Gastrocnemius medialis (tissue), 4 donors: ENCODE measurements at regions not wholly inside any gene's neighbourhood (a gene's known extent, or its start where the extent isn't known, plus 50 kb on each side); places are given as distances from the start of the nearest gene placed in this dataset.

Experiments
- ATAC-seq, 2 donors: fragments of 150-250 bp; one replicate each; pipeline ENCODE4 v1.9.1; 2016
- DNase-seq, 2 donors: peaks; one replicate each; pipeline ENCODE4 v3.0.0-alpha.2; 2019
- H3K27ac ChIP-seq, 4 donors: fragments of 200-600 bp; sonication (generic); 1 replicate in 1 of 4; 2 replicates in 3 of 4; pipeline ENCODE4 v1.5.1; 2016 to 2018; ENCODE audit warnings: mild to moderate bottlenecking in 2 of 4, moderate library complexity in 1 of 4
- H3K27me3 ChIP-seq, 3 donors: fragments of 200-600 bp; sonication (generic) in 2 of 3; 1 replicate in 1 of 3; 2 replicates in 2 of 3; pipeline versions ENCODE4 v1.5.1 to v1.6.0; 2016 to 2019; ENCODE audit warnings: mild to moderate bottlenecking in 1 of 3, moderate library complexity in 1 of 3
- H3K36me3 ChIP-seq, 2 donors: fragments of 200-600 bp; sonication (generic) in 1 of 2; one replicate each; pipeline ENCODE4 v1.5.1; 2017 to 2018
- H3K4me1 ChIP-seq, 2 donors: fragments of 200-600 bp; sonication (generic) in 1 of 2; one replicate each; pipeline ENCODE4 v1.5.1; 2016 to 2017; ENCODE audit warnings: mild to moderate bottlenecking in 2 of 2
- H3K4me3 ChIP-seq, 4 donors: fragments of 200-600 bp; sonication (generic) in 3 of 4; 1 replicate in 1 of 4; 2 replicates in 3 of 4; pipeline ENCODE4 v1.5.1; 2016 to 2019; ENCODE audit warnings: mild to moderate bottlenecking in 2 of 4
- H3K9me3 ChIP-seq, 3 donors: fragments of 200-600 bp; sonication (generic) in 2 of 3; 1 replicate in 1 of 3; 2 replicates in 2 of 3; pipeline ENCODE4 v1.5.1; 2016 to 2019
- POLR2A ChIP-seq, 2 donors: fragments of 450-650 bp; IDR thresholded peaks; one replicate each; pipeline ENCODE4 v1.6.1; 2017; ENCODE audit warnings: antibody characterized with exemption in 2 of 2, mild to moderate bottlenecking in 2 of 2, moderate library complexity in 2 of 2
- in situ Hi-C, 4 donors: fragments of 200-750 bp; cut with MboI; loops; one replicate each; pipeline versions ENCODE4 v1.15.0 to v1.8.0; 2017; ENCODE audit warnings: low sequenced_read_pairs in 4 of 4
- intact Hi-C: fragments of 100-400 bp; cut with DNase I; formaldehyde crosslinking; loops from one replicate; pipeline ENCODE4 v1.15.1; 2023; ENCODE audit warnings: low total_unique reads
- TF ChIP-seq, protein P1 (sequence below), 5 experiments: fragments of 450-650 bp in 3 of 5; fragments of 200-600 bp in 2 of 5; sonication (generic) in 2 of 5; IDR thresholded peaks in 4 of 5; conservative IDR thresholded peaks in 1 of 5; 1 replicate in 4 of 5; 2 replicates in 1 of 5; pipeline ENCODE4 v1.5.1; 2016 to 2019; ENCODE audit warnings: antibody characterized with exemption in 5 of 5, mild to moderate bottlenecking in 3 of 5, moderate library complexity in 3 of 5

DNA sequence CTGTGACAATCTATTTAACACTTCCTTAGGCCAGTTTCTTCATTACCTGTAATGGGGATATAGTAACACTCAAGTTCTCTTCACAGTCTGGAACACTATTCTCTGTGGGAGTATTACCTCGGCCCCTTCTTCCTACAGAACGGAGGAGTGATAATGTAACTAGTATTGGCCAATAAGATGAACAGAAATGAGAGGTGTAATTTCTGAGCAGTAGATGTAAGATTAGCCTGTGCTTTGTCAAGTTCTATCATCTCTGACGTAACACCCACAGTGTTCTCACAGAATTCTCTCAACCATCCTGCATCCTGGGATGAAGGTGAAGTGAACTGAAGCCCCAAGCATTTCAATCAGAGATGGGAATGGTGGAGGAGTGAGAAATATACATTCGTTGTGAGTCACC, 65.2 kb upstream of the TOP3B start:
- no peak for ATAC-seq
- Histone ChIP-seq H3K9me3 (no peaks in the 10 kb centered on the region), H3K36me3 (no peaks in the 10 kb centered on the region), H3K4me3 (no peak overlapping the region), H3K27me3 (no peaks in the 10 kb centered on the region), H3K4me1 (no peaks in the 10 kb centered on the region), H3K27ac (no peak overlapping the region)
- TF ChIP-seq POLR2A (IDR thresholded peaks at IDR 0.05), result no peak
- intact Hi-C loops (no loop called here), in situ Hi-C loops (no loop called here)
- no peak for DNase-seq

DNA sequence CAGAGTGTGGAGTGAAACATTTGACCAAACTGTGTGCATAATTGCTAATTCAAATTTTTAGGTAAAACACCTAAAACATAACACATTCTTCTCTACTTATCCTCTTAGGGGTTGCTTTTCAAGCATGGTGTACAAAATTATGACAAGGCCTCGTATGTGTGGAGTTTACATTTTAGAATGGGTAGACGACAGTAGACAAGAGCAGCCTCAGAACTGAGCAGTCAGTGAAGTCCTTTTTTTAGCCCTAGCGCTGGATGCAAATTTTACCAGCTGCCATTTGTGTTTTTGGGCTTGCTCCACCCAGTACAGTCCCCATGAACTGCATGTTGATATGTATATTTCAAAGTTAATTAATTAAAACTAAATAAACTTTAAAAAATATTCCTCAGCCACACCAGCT, 64.7 kb upstream of the TOP3B start:
- H3K27me3 ChIP-seq, result no peaks in the 10 kb centered on the region
- no peaks in the 10 kb centered on the region for H3K9me3 ChIP-seq
- no peaks in the 10 kb centered on the region for H3K36me3 ChIP-seq
- H3K27ac ChIP-seq, result no peak overlapping the region
- no peak for DNase-seq
- ATAC-seq, result no peak
- H3K4me1 ChIP-seq, result no peaks in the 10 kb centered on the region
- in situ Hi-C loops, result no loop called here
- no peak for TF ChIP-seq POLR2A (IDR thresholded peaks at IDR 0.05)
- TF ChIP-seq, protein P1, sequence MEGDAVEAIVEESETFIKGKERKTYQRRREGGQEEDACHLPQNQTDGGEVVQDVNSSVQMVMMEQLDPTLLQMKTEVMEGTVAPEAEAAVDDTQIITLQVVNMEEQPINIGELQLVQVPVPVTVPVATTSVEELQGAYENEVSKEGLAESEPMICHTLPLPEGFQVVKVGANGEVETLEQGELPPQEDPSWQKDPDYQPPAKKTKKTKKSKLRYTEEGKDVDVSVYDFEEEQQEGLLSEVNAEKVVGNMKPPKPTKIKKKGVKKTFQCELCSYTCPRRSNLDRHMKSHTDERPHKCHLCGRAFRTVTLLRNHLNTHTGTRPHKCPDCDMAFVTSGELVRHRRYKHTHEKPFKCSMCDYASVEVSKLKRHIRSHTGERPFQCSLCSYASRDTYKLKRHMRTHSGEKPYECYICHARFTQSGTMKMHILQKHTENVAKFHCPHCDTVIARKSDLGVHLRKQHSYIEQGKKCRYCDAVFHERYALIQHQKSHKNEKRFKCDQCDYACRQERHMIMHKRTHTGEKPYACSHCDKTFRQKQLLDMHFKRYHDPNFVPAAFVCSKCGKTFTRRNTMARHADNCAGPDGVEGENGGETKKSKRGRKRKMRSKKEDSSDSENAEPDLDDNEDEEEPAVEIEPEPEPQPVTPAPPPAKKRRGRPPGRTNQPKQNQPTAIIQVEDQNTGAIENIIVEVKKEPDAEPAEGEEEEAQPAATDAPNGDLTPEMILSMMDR (IDR thresholded peaks at IDR 0.05 in 4 of 5, conservative IDR thresholded peaks at IDR 0.05 in 1 of 5), result no peak
- no peak overlapping the region for H3K4me3 ChIP-seq
- intact Hi-C loops, result no loop called here

DNA sequence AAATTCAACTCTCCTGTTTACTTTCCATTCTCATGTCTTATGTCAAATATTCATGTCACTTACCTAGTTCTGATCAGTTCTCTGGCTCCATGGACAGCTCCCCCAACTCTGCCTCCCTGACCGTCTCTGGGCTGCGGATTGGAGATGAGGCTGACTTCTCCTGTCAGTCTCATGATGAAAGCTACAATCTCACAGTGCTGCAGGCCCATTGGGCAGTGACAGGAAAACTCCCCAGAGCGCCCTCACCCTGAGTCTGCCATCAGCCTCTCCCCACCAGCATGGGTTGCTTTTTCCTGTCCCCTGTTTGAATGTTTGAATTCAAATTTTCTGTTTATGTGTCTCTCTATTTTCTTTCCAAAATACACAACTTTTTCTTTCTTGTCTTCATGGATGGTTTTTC, 63.8 kb upstream of the TOP3B start:
- Histone ChIP-seq H3K9me3 (no peaks in the 10 kb centered on the region), H3K4me1 (no peaks in the 10 kb centered on the region), H3K27me3 (no peaks in the 10 kb centered on the region), H3K4me3 (no peak overlapping the region), H3K36me3 (no peaks in the 10 kb centered on the region), H3K27ac (no peak overlapping the region)
- DNase-seq (no peak), ATAC-seq (no peak)
- TF ChIP-seq, protein P1 (IDR thresholded peaks at IDR 0.05 in 4 of 5, conservative IDR thresholded peaks at IDR 0.05 in 1 of 5), result no peak
- TF ChIP-seq POLR2A (IDR thresholded peaks at IDR 0.05), result no peak
- intact Hi-C loops, result no loop called here
- in situ Hi-C loops, result no loop called here

DNA sequence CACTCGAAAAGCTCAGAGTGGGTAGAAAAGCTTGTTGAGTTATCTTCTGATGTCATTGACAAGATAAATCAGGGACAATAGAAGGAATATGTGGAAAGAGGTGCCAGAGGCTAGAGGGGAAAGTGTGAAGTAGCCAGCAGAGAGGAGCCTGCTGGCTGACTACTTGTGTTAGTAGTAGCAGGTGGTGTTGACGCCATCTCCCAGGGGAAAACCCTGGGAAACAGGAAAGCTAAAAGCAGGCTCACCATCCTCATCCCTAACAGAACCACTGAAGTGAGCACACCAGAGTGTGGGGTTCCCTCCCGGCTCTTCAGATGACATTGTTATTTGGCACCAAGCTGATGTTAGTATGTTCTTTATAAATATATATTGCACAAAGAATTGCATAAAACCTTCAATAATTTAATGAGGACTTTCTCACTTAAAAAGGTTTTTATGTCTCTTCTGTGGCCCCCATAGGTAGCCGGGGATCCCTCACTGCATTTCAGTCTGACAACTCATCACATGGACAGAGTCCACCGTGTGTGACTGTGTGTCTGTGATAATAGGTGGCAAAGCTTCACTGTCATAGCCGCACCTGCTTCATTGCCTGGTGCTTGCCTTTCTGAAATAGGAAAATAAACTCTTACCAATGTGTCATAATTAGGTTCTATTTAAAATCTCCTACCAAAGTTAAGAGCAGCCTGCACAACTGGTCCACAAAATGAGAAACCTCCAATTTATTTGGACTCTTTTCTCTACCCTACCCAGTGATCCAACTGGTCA, 63.2 kb upstream of the TOP3B start:
- TF ChIP-seq, protein P1 (IDR thresholded peaks at IDR 0.05 in 4 of 5, conservative IDR thresholded peaks at IDR 0.05 in 1 of 5), result no peak
- TF ChIP-seq POLR2A (IDR thresholded peaks at IDR 0.05), result no peak
- H3K4me1 ChIP-seq, result no peaks in the 10 kb centered on the region
- intact Hi-C loops, result no loop called here
- DNase-seq (no peak), ATAC-seq (no peak)
- H3K27ac ChIP-seq, result no peak overlapping the region
- no peaks in the 10 kb centered on the region for H3K9me3 ChIP-seq
- in situ Hi-C loops, result no loop called here
- no peak overlapping the region for H3K4me3 ChIP-seq
- no peaks in the 10 kb centered on the region for H3K36me3 ChIP-seq
- H3K27me3 ChIP-seq, result no peaks in the 10 kb centered on the region

DNA sequence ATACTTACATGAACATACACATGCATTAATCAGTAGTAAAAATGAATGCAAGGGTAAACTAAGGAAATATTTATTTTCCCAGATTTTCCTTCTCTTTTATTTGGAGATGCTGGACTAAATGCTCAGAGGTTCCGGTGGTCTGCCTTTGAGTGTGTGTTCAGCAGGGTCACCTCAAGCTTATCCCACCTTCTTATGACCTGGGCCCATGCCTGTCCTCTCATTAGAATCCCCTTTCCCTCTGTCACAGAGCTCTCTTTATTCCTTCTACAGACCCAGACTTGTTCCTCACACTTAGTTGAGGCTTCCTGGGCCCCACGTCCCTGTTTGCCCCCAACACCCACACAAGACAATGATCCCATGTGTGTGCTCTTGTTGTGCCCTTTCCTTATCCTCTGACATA, 61.6 kb upstream of the TOP3B start:
- Histone ChIP-seq H3K4me1 (no peaks in the 10 kb centered on the region), H3K4me3 (no peak overlapping the region), H3K9me3 (no peaks in the 10 kb centered on the region), H3K36me3 (no peaks in the 10 kb centered on the region), H3K27me3 (no peaks in the 10 kb centered on the region), H3K27ac (no peak overlapping the region)
- in situ Hi-C loops (no loop called here), intact Hi-C loops (no loop called here)
- TF ChIP-seq, protein P1 (IDR thresholded peaks at IDR 0.05 in 4 of 5, conservative IDR thresholded peaks at IDR 0.05 in 1 of 5), result no peak
- TF ChIP-seq POLR2A (IDR thresholded peaks at IDR 0.05), result no peak
- no peak for ATAC-seq
- DNase-seq, result no peak
